Stromal cell of bone marrow (primary cell): ENCODE measurements at regions not wholly inside any gene's neighbourhood (a gene's known extent, or its start where the extent isn't known, plus 50 kb on each side); places are given as distances from the start of the nearest gene placed in this dataset.
"Not testable (repeated sequence)": the region's sequence is repeated elsewhere in the genome, so short reads cannot be mapped to it uniquely, and the experiment has no call there.

Experiments
- DNase-seq: peaks from one replicate; pipeline ENCODE4 v3.0.0-alpha.2; 2012; ENCODE audit warnings: low read depth

DNA sequence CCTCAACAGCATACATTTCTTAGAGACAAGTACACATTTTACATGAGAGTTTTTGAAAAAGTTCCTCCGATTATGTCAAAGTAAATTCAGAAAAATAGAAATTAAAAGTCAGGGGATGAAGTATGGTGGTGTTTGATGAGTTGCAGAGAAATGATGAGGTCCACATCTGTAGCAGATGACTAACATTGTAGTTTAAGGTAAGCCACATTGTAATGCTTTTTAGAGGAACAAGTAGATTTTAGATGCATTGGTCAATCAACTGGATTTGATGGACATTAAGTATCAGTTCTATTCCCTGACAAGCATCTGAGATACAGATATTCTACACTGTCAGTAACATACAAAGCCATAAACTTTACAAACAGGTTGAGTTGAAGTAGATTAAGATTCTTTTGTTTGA is 402.4 kb upstream of the RORB start:
- DNase-seq, result no peak

DNA sequence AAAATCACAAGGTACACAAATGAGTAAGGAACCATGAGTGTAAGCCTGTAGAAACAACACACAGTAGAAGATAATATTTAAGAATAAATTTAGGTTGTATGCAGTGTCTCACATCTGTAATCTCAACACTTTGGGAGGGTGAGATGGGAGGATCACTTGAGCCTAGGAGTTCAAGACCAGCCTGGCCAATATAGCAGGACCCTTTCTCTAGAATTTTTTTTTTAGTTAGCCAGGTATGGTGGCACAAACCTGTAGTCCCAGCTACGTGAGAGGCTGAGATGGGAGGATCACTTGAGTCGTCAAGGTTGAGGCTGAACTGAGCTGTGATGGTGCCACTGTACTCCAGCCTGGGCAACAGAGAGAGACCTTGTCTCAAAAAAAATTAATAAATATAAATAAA is 401.2 kb upstream of the RORB start:
- DNase-seq, result no peak

DNA sequence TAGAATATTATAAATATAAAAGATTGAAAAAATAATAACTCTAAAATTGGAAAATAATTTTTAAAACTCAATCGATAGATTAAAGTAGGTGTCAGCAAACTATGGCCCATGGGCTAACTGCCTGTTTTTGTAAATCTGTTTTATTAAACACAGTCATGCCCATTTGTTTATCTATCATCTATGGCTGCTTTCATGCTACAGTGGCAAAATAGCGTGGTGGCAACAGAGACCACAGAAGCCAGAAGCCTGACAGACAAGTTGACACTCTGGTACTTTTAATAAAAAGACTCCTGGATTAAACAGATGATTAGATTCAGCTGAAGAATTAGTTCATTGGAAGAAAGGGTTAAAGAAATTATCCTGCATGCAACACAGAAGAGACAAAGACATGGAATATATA is 400.7 kb upstream of the RORB start:
- DNase-seq, result no peak

DNA sequence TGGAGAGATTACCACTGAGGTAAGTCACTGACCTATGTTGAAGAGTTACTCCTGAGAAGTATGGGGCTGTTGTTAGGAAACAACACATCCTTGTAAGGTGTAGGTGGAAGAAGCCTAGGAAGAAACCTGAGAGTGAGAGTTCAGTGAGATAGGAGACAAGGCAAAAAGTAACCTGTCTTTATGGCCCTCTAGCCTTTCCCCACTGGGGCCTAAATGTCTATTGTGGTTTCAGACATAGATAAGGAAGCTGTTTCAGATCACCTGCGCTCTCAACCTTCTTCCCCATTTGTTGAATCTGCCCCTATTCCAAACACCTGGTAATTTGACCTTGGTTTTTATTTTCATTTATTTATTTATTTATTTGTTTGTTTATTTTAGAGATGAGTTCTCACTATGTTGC is 397.1 kb upstream of the RORB start:
- DNase-seq, result no peak

DNA sequence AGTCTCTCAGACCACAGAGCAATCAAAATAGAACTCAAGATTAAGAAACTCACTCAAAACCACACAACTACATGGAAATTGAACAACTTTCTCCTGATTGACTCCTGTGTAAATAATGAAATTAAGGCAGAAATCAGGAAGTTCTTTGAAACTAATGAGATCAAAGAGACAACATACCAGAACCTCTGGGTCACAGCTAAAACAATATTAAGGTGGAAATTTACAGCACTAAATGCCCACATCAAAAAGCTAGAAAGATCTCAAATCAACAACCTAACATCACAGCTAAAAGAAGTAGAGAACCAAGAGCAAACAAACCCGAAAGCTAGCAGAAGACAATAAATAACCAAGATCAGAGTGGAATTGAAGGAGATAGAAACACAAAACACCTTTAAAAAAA is 395.0 kb upstream of the RORB start:
- not testable (repeated sequence) for DNase-seq

DNA sequence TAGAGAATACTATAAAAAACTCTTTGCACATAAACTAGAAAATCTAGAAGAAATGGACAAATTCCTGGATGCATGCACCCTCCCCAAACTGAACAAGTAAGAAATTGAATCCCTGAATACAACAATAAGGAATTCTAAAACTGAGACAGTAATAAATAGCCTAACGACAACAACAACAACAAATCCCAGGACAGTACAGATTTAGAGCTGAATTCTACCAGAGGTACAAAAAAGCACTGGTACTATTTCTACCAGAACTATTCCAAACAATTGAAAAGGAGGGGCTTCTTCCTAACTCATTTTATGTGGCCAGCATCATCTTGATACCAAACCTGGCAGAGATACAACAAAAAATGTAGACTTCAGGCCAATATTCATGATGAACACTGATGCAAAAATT is 394.4 kb upstream of the RORB start:
- no peak for DNase-seq

DNA sequence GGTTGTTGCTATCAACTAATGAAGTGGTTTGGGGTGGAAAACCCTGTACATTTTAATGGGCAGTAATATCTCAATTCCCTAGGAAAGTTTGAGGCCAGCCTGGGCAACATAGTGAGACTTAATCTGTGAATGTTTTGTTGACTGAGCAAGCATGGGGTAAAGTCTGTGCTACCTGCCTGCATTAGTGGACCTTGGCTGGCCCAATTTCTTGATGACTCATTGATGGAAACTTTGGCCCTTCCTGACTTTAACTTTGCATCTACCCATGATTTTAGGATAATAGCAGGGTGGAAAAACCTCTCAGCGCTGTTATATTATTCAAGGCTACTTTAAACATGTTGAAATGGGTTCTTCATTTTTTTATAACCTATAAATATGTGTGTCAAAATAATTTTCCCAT is 389.4 kb upstream of the RORB start:
- DNase-seq, result no peak

DNA sequence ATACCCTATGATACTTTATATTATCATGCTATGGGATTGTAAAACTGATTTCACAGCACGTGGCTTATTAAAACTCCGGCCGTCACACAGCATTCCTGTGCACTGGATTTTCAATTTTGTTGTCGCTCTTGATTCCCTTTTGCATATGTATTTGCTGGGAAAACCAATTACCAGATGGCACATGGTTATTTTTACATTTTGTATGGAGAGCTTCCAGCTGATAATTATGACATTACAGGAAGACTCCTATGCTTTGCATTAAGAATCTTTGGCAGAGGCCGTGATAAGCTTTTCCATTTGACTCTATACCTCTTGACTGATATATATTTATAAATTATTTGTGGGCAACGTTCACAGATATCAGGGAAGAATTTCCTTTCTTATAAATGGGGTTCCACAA is 381.2 kb upstream of the RORB start:
- DNase-seq, result no peak

DNA sequence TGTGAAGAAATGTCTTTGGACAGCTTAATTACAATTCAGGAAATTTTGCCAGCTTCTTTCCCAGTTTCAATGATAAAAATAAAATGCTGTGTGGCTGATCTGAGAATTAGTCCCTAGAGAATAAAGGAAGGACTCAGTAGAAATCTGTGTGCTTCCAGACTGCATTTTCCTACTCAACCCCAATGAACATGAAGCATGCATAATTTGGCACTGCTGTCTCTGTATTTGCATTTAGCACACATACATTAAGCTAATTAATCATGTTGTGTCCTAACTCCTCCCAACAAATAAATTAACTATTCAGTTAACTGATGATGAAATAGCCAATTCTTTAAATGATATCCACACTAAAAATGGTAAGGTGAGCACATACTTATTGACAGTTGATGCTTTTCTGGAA is 380.0 kb upstream of the RORB start:
- no peak for DNase-seq

DNA sequence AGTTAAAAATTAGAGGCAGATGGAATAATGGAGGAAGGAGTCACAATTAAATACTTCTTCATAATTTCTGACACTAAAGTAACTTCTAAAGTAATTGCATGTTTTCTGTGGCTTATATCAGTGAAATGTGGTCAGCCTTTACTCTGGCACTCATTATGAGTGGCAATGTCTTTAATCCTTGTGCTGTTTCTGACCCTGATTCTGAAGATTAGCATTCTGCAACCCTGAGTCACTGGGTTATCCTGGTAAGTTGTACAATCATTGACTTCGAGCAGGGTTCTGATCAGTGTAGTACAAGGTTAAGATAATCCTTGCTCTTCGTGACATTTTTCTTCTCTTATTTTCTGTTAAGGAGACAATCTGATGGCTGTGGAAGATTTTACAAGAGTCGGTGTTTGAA is 379.4 kb upstream of the RORB start:
- no peak for DNase-seq

DNA sequence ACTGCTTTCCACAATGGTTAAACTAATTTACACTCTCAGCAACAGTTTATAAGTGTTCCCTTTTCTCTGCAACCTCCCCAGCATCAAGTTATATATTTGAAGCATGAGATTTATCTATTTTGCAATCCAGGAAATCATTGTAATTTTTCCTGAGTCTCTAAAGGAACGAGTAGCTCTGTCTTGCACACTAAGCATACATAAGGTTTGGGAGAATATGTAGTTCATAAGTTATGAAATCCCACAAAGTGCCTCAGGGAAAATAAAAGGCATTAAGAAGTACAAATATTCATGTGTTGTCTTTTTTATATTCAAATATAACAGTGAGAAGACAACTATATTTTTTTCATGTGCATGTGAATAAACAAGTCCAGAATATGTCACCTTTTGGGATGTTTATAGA is 377.1 kb upstream of the RORB start:
- no peak for DNase-seq

DNA sequence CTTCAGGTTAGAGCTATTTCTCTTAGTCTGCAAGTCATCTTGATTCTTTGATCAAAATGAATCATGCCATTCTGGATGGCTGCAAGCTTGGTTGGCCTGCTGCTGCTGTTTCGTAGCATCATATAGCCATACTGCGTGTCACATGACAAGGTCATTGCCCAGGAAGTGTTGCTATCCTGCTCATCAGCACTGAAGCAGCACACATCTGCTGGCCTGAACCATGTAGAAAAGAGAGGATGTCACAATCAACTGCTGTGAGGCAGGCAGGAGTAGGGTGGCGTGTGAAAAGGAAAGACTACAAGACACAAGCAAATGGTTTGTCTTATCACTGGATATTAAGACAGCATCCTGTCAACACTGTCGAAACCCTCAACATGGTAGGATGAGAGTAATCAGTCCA is 376.7 kb upstream of the RORB start:
- no peak for DNase-seq

DNA sequence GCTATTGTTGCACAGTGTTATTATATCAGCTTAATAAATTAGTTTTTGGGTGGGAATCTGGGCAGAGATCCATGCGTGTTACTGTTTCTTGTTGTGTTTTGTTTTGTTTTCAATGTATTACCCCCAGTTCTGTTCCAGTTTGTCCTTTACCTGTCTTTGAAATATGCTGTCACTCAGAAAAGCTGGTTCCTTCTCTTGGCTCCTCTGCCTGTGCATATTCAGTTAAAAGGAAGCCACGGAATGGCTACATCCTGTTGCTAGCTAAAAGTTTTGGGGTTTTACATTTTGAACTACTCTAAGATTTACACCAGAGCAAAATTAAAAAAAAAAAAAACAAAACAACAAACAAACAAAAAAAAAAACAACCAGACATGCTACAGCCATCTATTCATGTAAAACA is 374.9 kb upstream of the RORB start:
- no peak for DNase-seq

DNA sequence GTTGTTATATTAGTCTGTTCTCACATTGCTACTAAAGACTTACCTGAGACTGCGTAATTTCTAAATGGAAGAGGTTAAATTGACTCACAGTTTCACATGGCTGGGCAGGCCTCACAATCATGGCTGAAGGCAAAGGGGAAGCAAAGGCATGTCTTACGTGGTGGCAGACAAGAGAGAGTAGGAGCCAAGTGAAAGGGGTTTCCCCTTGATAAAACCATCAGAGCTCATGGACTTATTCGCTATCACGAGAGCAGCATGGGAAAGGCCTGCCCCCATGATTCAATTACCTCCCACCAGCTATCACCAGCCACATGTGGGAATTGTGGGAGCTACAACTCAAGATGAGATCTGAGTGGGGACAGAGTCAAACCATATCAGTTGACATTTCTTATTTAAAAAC is 374.5 kb upstream of the RORB start:
- DNase-seq, result no peak

DNA sequence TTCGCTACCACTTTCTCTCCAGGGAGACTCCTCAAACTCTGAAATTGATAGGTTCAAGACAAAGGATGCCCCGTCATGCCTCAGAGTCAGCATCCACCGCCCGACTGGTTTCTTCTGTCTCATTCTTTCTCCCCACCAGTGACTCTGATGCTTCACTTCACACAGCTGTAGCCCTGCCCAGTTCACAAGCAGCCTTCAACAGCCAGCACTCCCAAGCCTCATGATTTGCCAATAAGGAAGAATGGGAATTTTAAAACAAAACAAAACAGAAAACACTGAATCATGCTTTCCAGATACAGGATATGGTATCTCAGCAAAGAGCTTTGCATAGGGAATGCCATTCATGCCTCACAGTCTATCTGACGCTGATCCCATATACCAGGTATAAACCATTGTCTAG is 371.2 kb upstream of the RORB start:
- DNase-seq, result no peak

DNA sequence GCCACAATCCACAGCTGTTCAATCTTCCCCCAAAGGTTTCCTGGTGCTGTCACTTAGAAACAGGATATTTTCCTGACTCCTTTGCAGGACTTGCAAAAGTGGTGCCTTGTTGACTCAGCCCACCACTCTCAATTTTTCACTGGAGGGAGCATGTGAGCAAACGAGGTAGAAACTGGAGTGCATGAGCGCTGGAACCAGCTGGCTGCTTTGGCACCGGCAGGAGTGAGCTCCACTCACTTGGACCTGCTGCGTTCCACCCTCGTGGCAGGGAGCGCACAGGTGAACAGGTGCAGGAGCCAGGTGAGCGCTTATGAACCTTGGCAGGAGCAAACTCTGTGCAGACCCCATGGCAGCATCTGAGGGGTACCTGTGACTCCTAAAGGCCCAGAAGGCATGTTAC is 364.1 kb upstream of the RORB start:
- DNase-seq, result no peak

DNA sequence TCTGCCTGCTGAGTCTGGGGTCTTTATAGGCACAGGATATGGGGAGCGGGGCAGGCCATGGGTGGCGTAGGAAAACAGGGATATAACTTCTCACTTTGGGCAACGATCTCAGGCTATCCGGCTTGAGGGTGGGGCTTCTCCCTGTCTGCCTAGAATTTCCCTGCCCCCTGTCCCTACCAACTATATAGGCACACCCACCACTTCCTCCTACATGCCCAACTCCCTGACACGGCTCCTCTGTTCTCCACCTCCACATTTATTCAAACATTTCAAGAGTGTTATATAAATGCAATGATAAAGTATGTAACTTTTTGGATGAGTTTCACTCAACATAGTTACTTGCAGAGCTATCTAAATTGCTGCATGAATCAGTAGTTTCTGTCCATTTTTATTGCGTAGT is 363.2 kb upstream of the RORB start:
- no peak for DNase-seq

DNA sequence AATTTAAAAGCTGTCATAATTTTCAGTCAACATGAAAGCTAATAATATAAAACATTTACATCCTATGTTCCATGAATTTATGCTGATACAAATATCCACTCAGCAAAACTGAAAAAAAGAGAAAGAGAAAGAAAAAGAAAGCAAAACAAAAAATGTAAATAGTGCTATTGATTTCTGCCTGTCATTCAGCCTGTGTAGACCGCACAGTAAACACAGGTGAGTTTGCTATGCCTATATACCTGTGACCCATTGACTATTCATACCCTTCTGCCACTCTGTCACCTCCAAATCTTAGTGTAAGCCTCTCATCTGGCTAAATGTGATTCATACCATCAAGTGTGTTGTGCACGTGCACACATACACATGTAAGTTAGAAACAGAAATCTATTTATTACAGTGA is 359.0 kb upstream of the RORB start:
- DNase-seq, result no peak

DNA sequence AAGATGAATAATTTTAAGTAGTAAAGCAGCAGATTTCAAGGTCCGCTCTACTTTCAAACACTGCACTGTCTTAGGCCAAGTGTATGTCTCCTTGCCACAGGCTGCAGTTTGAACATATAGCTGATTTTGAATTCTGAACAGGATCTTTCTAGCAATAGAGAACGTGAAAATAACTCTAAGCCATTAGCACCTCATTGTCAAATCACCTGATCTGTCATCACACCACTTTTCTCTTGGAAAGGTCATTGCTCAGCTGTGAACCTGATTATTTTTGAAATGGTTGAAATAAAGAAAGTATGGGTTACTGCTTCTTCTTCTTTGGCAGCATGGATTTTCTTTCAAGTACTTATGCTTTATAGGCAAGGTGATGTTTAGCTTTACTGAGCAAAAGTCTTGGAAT is 357.0 kb upstream of the RORB start:
- DNase-seq, result no peak

DNA sequence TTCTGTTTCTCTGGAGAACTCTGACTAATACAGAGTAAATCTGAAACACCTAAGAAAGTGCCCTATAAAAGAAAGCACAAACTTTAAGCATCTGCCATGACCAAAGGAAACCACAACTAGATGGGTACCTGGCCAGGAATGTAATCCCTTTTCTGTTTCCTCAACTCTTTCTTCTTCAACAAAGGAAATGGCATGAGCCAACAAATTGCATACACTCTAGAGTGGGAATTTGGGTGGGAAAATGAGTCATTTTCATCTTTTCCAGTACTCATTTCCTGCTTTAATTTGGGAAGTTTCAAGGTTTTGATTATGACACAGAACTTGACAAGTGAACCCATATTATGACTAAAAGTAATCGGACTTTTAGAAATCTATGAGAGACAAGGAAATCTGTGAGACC is 349.2 kb upstream of the RORB start:
- DNase-seq, result no peak

DNA sequence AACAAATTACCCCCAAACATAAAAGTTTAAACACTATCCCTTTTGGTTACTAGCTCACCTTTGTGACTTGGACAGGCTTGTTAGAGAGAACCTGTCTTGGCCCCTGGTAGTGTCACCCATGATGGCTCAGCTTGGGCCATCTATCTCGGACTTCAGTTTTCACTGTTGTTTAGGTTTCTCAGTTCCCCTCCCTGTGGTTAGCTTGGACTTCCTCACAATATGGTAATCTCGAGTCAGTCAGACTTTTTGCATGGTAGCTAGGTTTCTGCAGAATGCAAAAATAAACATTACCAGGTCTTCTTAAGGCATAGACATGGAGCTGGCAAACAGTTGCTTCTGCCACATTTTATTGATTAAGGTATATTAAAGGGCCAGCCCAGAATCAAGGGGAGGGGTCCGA is 324.3 kb upstream of the RORB start:
- DNase-seq, result no peak

DNA sequence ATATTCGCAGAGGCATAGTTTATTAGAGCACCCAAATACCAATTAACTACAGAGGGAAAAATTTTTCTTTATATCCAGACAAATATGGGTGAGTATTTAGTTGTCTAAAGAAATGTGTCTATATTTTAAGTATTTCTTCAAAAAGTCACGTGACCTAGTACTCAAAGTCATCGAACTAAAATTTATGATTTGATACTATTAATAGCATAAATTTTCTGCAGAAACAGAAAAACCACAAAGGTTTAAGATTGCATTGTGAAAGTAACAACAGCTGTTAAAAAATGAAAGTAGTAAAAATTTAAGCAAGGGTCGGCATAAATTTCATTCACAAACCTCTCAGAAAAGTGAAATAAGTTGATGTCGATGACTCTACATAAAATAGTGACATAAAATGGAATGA is 323.9 kb upstream of the RORB start:
- no peak for DNase-seq

DNA sequence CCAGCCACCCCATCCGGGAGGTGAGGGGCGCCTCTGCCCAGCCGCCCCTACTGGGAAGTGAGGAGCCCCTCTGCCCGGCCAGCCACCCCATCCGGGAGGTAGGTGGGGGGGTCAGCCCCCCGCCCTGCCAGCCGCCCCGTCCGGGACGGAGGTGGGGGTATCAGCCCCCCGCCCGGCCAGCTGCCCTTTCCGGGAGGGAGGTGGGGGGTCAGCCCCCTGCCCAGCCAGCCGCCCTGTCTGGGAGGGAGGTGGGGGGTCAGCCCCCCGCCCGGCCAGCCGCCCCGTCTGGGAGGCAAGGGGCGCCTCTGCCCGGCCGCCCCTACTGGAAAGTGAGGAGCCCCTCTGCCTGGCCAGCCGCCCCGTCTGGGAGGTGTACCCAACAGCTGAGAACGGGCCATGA is 299.4 kb upstream of the RORB start:
- DNase-seq, result not testable (repeated sequence)

DNA sequence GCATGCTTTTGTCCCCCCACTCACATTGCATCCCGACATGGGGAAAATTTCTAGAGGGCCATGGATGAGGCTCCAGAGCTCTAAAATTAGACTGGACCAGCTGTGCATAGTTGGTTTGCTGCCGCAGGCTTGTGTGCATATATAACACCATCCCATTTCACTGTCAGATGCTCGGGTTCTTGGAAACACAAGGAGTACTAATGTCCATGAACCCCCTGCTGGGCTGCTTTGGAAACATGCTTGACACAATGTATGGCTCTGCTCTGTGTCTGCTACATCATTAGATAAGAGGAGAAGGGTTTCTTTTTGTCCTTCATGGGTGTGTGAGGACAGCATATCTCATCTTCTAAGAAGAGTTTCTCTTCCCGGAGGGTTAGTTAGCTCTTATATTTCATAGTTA is 292.1 kb upstream of the RORB start:
- DNase-seq, result no peak

DNA sequence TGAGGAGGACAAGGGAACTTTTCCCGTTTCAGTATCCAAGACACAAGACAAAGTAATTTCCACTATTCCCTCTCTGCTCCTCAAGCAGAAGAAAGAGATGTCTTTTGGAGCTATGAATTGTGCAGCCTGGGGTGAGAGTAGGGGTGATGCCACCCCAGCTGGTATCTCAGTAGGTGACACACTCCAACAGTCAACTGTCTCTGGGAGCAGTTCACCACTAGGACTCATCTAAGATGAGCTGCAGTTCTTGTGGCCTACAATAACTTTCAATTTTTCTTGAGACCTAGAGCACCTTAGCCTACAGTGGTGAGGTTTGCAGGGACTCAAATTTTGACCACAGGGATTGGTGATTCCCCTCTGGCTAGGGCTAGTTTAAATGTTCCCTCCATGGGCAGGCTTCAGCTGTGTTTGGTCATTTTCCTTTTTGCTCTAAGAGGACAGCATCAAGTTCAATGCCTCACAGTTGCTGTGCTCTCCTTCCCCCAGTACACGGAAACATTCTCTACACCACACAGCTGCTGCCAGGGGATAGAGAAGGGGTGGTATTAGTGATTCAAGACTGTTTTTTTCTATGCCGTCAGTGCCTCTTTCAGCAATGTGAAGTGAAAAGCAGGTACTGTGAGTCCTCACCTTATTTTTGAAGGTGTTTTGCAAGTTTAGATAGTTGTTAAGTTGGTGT is 278.6 kb upstream of the RORB start:
- no peak for DNase-seq
